Activated CD8-positive, alpha-beta T cell treated with anti-CD3 and anti-CD28 coated beads, Interleukin-2, amount 10 ng/mL, durations not matched to agents 7 days and 5 days (primary cell): ENCODE measurements at regions not wholly inside any gene's neighbourhood (a gene's known extent, or its start where the extent isn't known, plus 50 kb on each side); places are given as distances from the start of the nearest gene placed in this dataset.
"Not testable (repeated sequence)": the region's sequence is repeated elsewhere in the genome, so short reads cannot be mapped to it uniquely, and the experiment has no call there.

Experiments used
- ATAC-seq: fragments of 150-1000 bp; cut with Tn5 transposase; one replicate; pipeline ENCODE4 v1.10.0; 2021; ENCODE audit warnings: moderate library complexity
- CTCF ChIA-PET: fragments of 350-600 bp; sonication (Branson Sonifier 250); formaldehyde crosslinking; loops from one replicate; lab custom pipeline; 2021; ENCODE audit warnings: antibody characterized with exemption; lab: Charles Lee
- POLR2A ChIA-PET: fragments of 350-600 bp; sonication (Branson Sonifier 250); formaldehyde crosslinking; loops from one replicate; lab custom pipeline; 2021; ENCODE audit warnings: antibody characterized with exemption; lab: Charles Lee
- DNase-seq: peaks from one replicate; pipeline ENCODE4 v3.0.0-alpha.2; 2020
- H3K27ac Mint-ChIP-seq: one replicate; pipeline ENCODE4 v1.8.0; 2021; ENCODE audit warnings: mild to moderate bottlenecking, mixed read lengths
- H3K27me3 Mint-ChIP-seq: one replicate; pipeline ENCODE4 v1.8.0; 2021; ENCODE audit warnings: low read depth, mixed read lengths
- H3K36me3 Mint-ChIP-seq: one replicate; pipeline ENCODE4 v1.8.0; 2021; ENCODE audit warnings: low read depth, mixed read lengths
- H3K4me1 Mint-ChIP-seq: one replicate; pipeline ENCODE4 v1.8.0; 2021; ENCODE audit warnings: low read depth, mixed read lengths
- H3K4me3 Mint-ChIP-seq: one replicate; pipeline ENCODE4 v1.8.0; 2021; ENCODE audit warnings: mild to moderate bottlenecking, mixed read lengths
- H3K9me3 Mint-ChIP-seq: one replicate; pipeline ENCODE4 v1.8.0; 2022; ENCODE audit warnings: mixed read lengths; ENCODE audit not compliant: insufficient read depth

DNA sequence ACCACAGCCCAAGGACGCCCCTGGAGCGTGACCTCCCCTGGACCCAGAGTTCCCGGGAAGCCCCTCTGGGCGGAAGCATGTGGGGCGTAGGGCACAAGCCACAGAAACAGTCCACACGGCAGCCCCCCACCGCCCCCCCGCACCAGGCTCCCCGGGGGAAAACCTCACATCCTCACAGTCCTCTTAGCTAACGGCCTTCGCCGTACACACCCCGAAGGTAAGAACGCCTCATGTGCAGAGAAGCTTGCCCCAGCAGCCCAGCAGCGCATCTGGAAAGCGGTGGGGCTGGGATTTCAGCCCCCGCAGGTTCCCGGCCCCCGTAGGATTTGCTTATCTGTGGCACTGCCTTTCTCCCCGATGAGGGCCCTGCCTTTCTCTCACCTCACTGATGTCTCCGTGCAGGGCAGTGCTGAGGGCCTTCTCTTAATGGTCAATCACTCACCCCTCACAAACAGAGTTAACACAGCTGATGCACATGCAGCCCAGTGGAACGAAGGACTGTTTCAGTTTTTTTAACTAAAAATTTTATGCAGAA, 309.2 kb downstream of the BRD1 start:
- Mint-ChIP-seq H3K4me1 (no peaks in the 10 kb centered on the region), H3K27ac (no peak overlapping the region), H3K27me3 (peaks cover 3% of the 10 kb centered on the region), H3K9me3 (peaks cover 7% of the 10 kb centered on the region), H3K36me3 (peaks cover 4% of the 10 kb centered on the region), H3K4me3 (no peak overlapping the region)
- DNase-seq, result no peak
- POLR2A ChIA-PET, result no interaction called here
- ATAC-seq, result no peak
- CTCF ChIA-PET, result no interaction called here

DNA sequence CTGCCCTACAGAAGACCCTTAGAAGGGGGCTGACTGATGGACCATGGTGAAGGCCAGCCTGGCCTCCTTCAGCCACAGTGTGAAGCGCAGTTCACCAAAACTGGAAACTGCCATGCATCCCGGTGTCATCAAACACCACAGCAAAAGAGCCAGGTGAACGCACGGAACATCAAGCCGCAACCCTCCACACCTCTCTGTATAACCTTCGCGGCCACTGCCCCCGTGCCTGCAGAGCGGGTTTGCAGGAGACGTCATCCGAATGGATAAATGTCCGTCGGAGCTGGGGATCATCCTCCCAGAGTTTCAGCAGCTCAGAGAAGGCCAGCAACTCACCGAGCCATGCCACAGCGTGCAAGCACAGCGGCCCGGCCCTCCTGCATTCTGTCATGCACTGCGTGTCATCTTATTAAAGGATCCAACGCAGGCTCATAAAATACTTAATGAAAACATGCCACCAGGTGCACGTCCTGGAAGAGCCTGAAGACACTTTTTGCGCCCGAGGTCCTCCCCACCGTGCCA, 309.9 kb downstream of the BRD1 start:
- no peak for DNase-seq
- Mint-ChIP-seq H3K27me3 (peaks cover 3% of the 10 kb centered on the region), H3K27ac (no peak overlapping the region), H3K36me3 (peaks cover 7% of the 10 kb centered on the region), H3K4me1 (peaks cover 3% of the 10 kb centered on the region), H3K9me3 (peaks cover 14% of the 10 kb centered on the region), H3K4me3 (no peak overlapping the region)
- ChIA-PET POLR2A (no interaction called here), CTCF (no interaction called here)
- ATAC-seq, result no peak

DNA sequence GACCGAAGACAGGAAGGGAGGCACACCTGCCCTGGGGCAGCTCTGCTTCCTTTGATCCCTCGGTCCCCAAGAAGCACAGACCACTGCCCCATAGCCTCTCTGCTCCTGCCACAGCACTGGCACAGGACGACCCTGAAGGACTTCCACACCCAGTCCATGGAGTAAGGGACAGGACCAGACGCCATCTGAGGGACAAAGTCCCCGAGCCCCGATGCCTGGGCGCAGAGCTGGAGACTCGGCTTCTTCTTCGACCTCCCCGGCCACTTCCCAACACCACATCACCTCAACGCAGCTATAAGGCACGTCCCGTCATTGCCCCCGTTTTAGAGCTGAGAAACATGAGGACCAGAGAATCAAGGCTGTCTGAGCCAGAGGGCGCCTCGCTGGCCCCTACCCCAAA, 310.5 kb downstream of the BRD1 start:
- Mint-ChIP-seq H3K4me3 (no peak overlapping the region), H3K36me3 (peaks cover 9% of the 10 kb centered on the region), H3K27me3 (peaks cover 3% of the 10 kb centered on the region), H3K9me3 (peaks cover 19% of the 10 kb centered on the region), H3K4me1 (peaks cover 8% of the 10 kb centered on the region), H3K27ac (no peak overlapping the region)
- ChIA-PET POLR2A (no interaction called here), CTCF (no interaction called here)
- no peak for ATAC-seq
- DNase-seq, result no peak

DNA sequence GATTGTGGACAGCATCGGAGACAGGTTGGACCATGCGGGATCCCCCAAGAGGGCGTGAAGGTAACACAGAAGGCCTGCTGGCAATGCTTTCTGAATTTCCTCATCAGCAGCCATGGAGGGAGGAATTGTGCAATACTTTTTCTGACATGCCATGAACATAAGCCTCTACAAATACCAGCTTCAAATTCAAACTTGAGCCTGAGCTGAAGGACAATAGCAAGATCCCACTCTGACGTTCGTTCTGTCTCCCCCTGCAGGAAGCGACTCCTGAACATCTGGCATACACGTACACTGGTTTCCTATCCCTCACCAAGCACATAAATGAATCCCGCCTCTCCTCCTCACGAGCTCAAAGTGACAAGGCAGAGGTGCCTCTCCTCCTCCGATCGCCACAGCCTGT, 312.2 kb downstream of the BRD1 start:
- H3K27ac Mint-ChIP-seq, result no peak overlapping the region
- POLR2A ChIA-PET, result no interaction called here
- peaks cover 30% of the 10 kb centered on the region for H3K9me3 Mint-ChIP-seq
- DNase-seq, result no peak
- peaks cover 3% of the 10 kb centered on the region for H3K27me3 Mint-ChIP-seq
- H3K36me3 Mint-ChIP-seq, result peaks cover 18% of the 10 kb centered on the region
- H3K4me3 Mint-ChIP-seq, result no peak overlapping the region
- CTCF ChIA-PET, result no interaction called here
- H3K4me1 Mint-ChIP-seq, result peaks cover 20% of the 10 kb centered on the region
- ATAC-seq, result no peak

DNA sequence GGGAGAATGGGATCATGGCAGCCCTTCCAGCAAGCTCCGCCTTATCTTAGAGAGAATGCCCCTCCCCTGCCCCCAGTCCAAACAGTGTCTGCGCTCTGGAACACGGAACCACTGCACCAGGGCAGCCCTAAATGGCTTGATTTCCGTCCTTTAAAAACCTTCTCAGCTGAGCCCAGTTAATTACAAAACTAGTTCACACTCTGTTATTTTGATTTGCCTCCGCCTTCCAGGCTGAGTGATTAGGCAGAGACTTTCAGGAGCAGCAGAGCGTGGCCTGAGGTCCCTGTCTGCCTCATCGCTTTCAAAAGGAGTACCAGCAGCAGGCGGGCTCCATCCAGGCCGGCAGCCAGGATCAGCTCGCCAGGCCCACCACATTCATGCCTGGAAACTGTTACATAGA, 313.0 kb downstream of the BRD1 start:
- ChIA-PET CTCF (no interaction called here), POLR2A (no interaction called here)
- no peak overlapping the region for H3K4me3 Mint-ChIP-seq
- H3K36me3 Mint-ChIP-seq, result peaks cover 18% of the 10 kb centered on the region
- DNase-seq (no peak), ATAC-seq (no peak)
- H3K9me3 Mint-ChIP-seq, result peaks cover 34% of the 10 kb centered on the region
- peaks cover 3% of the 10 kb centered on the region for H3K27me3 Mint-ChIP-seq
- H3K4me1 Mint-ChIP-seq, result peaks cover 20% of the 10 kb centered on the region
- H3K27ac Mint-ChIP-seq, result no peak overlapping the region

DNA sequence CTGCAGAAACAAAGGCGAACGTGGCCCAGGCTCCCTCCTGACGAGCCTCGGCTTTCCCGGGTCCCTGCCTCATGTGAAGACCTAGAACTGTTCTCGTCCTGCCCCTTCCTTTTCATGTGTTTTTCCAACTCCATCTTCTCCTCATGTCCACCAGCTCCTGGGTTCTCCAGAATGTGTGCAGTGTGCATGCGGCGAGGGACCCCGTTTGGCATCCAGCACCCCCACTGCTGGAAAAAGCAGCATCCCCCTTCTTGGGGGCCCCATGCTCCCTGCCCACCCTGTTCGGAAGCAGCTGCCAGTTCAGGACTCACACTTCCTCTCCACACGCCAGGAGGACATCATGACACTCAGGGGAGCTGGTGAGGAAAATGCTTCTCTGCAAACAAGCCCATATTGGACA, 313.5 kb downstream of the BRD1 start:
- ChIA-PET POLR2A (no interaction called here), CTCF (no interaction called here)
- Mint-ChIP-seq H3K9me3 (peaks cover 34% of the 10 kb centered on the region), H3K27me3 (peaks cover 3% of the 10 kb centered on the region), H3K27ac (no peak overlapping the region), H3K4me1 (peaks cover 20% of the 10 kb centered on the region), H3K36me3 (peaks cover 18% of the 10 kb centered on the region), H3K4me3 (no peak overlapping the region)
- no peak for ATAC-seq
- DNase-seq, result no peak

DNA sequence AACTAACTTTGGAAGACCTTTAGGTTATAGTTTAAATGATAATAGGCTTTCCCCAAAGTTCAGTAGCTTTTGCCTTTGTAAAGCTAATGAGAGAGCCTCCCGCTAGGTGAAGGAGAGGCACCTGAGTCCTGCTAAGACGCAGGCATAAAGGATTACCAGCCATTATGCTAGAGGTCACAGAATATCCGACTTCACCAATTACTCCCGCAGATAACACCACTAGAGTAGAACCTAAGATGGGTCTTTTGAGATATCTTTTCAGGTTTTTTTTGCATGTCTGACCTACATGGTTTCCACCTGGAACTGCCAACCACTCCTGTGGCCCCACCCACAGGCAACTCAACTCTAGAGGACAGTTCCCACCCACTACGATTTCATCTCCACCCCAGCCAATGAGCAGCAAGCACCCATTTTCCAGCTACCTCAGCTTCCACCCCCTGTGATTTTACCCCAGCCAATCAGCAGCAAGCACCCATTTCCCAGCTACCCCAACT, 314.3 kb downstream of the BRD1 start:
- DNase-seq, result no peak
- CTCF ChIA-PET, result no interaction called here
- H3K27me3 Mint-ChIP-seq, result no peaks in the 10 kb centered on the region
- POLR2A ChIA-PET, result no interaction called here
- H3K36me3 Mint-ChIP-seq, result peaks cover 18% of the 10 kb centered on the region
- no peak overlapping the region for H3K27ac Mint-ChIP-seq
- H3K4me3 Mint-ChIP-seq, result no peak overlapping the region
- H3K9me3 Mint-ChIP-seq, result peaks cover 34% of the 10 kb centered on the region
- H3K4me1 Mint-ChIP-seq, result peaks cover 20% of the 10 kb centered on the region
- ATAC-seq, result no peak

DNA sequence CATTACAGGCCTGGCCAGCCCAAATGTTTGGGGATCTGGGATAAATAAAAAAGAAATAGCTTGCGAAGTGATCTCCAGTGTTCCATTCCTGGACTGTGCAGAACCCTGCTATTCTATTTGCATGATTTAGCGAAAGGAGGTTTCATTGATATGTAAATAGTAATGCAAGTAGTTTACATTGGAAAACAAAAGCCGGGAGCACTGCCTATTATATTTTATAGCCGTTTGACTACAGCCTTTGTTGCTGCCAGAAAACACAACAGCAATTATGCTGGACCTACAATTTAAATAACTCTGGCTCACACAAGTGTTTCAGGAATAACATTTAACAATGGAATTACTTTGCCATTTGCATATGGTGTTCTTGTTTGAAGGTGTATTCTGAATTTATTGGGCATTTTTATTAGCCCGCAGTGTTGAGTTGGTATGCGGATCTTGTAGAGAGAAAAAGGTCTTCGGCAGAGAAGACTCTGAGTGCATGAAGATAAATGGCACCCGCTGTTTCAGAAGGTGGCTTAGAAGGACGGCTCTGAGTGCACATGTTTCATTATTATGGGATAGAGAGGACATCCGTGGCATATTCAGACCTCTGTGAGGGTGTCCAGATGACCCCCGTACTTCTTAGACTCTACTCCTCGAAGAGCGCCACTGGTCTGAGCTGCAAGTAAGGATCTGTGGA, 315.0 kb downstream of the BRD1 start:
- peaks cover 20% of the 10 kb centered on the region for H3K4me1 Mint-ChIP-seq
- H3K27me3 Mint-ChIP-seq, result no peaks in the 10 kb centered on the region
- H3K9me3 Mint-ChIP-seq, result peaks cover 34% of the 10 kb centered on the region
- CTCF ChIA-PET, result no interaction called here
- peak overlapping the region; percentile 77 for H3K27ac Mint-ChIP-seq
- no peak for DNase-seq
- POLR2A ChIA-PET, result no interaction called here
- peaks cover 20% of the 10 kb centered on the region for H3K36me3 Mint-ChIP-seq
- ATAC-seq, result no peak
- no peak overlapping the region for H3K4me3 Mint-ChIP-seq

DNA sequence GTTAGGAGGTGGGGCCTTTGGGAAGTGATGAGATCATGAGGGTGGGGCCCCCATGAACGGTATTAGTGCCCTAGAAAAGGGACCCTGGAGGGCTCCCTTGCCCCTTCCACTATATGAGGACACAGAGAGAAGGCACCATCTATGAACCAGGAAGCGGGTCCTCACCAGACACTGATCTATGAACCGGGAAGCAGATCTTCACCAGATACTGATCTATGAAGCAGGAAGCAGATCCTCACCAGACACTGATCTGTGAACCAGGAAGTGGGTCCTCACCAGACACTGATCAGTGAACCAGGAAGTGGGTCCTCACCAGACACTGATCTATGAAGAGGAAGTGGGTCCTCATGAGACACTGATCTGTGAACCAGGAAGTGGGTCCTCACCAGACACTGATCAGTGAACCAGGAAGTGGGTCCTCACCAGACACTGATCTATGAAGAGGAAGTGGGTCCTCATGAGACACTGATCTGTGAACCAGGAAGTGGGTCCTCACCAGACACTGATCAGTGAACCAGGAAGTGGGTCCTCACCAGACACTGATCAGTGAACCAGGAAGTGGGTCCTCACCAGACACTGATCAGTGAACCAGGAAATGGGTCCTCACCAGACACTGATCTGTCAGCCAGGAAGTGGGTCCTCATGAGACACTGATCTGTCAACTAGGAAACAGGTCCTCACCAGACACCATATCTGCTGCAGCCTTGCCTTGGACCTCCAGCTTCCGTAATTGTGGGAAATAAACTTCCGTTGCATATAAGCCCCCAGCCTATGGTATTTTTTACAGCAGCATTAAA, 316.1 kb downstream of the BRD1 start:
- POLR2A ChIA-PET, CTCF ChIA-PET, H3K4me3 Mint-ChIP-seq, ATAC-seq, H3K27me3 Mint-ChIP-seq: not testable (repeated sequence)
- DNase-seq, result peak; percentile 26
- Mint-ChIP-seq H3K9me3 (peaks cover 34% of the 10 kb centered on the region), H3K36me3 (peaks cover 20% of the 10 kb centered on the region), H3K4me1 (peaks cover 20% of the 10 kb centered on the region), H3K27ac (peak overlapping the region; percentile 89)

DNA sequence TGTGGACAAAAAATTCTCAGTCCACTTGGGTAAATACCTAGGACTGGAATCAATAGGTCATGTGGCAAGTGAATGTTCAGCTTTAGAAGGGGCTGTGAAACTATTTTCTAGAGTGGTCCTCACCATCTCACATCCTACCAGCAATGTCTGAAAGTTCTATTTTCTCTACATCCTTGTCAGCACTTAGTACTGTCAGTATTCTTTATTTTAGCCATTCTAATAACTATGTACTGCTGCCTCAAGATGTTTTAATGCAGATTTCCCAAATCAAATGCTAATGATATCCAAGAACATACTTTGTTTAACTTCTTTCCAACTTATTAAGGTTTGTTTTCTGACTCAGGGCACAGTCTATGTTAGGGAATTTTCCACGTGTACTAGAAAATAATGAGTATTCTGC, 317.0 kb downstream of the BRD1 start:
- CTCF ChIA-PET, result no interaction called here
- H3K9me3 Mint-ChIP-seq, result peaks cover 34% of the 10 kb centered on the region
- no peak overlapping the region for H3K4me3 Mint-ChIP-seq
- no peaks in the 10 kb centered on the region for H3K27me3 Mint-ChIP-seq
- ATAC-seq (no peak), DNase-seq (no peak)
- POLR2A ChIA-PET, result no interaction called here
- peaks cover 20% of the 10 kb centered on the region for H3K36me3 Mint-ChIP-seq
- peak overlapping the region; percentile 89 for H3K27ac Mint-ChIP-seq
- H3K4me1 Mint-ChIP-seq, result peaks cover 20% of the 10 kb centered on the region

DNA sequence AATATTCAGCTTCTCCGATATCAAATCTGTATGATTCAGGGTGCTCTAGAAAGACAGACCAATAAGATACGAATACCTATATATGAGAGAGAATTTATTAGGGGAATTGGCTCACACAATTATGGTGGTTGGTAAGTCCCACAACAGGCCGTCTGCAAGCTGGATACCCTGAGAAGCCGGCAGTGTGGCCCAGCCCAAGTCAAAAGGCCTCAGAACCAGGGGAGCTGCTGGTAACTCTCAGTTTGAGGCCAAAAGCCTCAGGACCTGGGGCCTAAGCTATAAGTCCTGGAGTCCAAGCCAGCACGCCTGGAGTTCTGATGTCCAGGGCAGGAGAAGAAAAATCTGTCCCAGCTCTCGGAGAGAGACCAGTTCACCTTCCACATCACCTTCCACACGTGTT, 318.7 kb downstream of the BRD1 start:
- POLR2A ChIA-PET, result no interaction called here
- ATAC-seq, result no peak
- Mint-ChIP-seq H3K36me3 (peaks cover 20% of the 10 kb centered on the region), H3K27ac (no peak overlapping the region), H3K4me1 (peaks cover 20% of the 10 kb centered on the region), H3K9me3 (peaks cover 30% of the 10 kb centered on the region), H3K27me3 (no peaks in the 10 kb centered on the region), H3K4me3 (no peak overlapping the region)
- CTCF ChIA-PET, result no interaction called here
- no peak for DNase-seq

DNA sequence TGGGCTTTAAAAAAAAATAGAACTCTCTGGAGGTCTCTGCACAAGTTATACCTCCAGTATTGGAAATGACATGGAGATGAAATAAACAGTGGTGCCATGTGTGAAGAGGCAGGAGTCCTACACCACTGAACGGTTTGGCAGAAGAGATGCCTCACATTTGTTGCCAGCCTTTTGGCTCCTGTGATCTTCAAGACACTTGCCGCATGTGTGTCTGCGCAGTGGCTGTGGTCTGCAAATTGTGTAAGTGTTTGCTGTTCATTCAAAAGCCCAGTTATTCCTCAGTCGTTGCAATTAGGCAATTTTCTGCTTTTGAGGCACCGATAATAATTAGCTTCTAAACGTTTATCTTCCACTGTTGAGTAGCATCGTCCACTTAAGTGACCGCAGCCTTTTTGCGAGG, 319.1 kb downstream of the BRD1 start:
- CTCF ChIA-PET, result no interaction called here

More for the DNA sequence above, 319.1 kb downstream of the BRD1 start:
- ATAC-seq (no peak), DNase-seq (no peak)
- Mint-ChIP-seq H3K27ac (no peak overlapping the region), H3K36me3 (peaks cover 17% of the 10 kb centered on the region), H3K9me3 (peaks cover 27% of the 10 kb centered on the region), H3K4me3 (no peak overlapping the region), H3K27me3 (no peaks in the 10 kb centered on the region), H3K4me1 (peaks cover 20% of the 10 kb centered on the region)
- POLR2A ChIA-PET, result no interaction called here
